GM12878 (cell line): ENCODE measurements at regions not wholly inside any gene's neighbourhood (a gene's known extent, or its start where the extent isn't known, plus 50 kb on each side); places are given as distances from the start of the nearest gene placed in this dataset.

ENCODE experiments used
- CTCF ChIP-seq, 3 experiments: IDR thresholded peaks in 2 of 3; conservative IDR thresholded peaks in 1 of 3; 2 replicates each; pipeline ENCODE4 v1.5.1; 2011; ENCODE audit warnings: low read depth in 3 of 3, low read length in 3 of 3, mild to moderate bottlenecking in 3 of 3, control low read depth in 2 of 3, moderate library complexity in 2 of 3, inconsistent platforms in 1 of 3, mixed read lengths in 1 of 3; ENCODE audit not compliant: control insufficient read depth in 2 of 3, insufficient read depth in 1 of 3; ENCODE audit errors: extremely low read depth in 1 of 3
- REST ChIP-seq: IDR thresholded peaks from 2 replicates; pipeline ENCODE4 v1.6.1; 2012; ENCODE audit warnings: mild to moderate bottlenecking, low read depth, low read length
- TAF1 ChIP-seq: IDR thresholded peaks from 2 replicates; pipeline ENCODE4 v1.6.1; 2011; ENCODE audit warnings: mild to moderate bottlenecking, low read depth, low read length, borderline replicate concordance

GRCh38 chr6:112622036-112622435 is 274.9 kb downstream of the RFPL4B start:
- no peak for TF ChIP-seq TAF1
- no peak for TF ChIP-seq CTCF (IDR thresholded peaks at IDR 0.05 in 2 of 3, conservative IDR thresholded peaks at IDR 0.05 in 1 of 3; ENCODE audit: control insufficient read depth in 2 of 3, extremely low read depth in 1 of 3, insufficient read depth in 1 of 3, low read depth in 3 of 3, low read length in 3 of 3)
- no peak for TF ChIP-seq REST
